ENCODE measurements at regions not wholly inside any gene's neighbourhood (a gene's known extent, or its start where the extent isn't known, plus 50 kb on each side); places are given as distances from the start of the nearest gene placed in this dataset.

- no peak overlapping the region for H3K4me2 ChIP-seq (ENCODE audit: extremely low read depth, insufficient read depth, low read length)
- no peaks in the 10 kb centered on the region for H3K79me2 ChIP-seq (ENCODE audit: control insufficient read depth, insufficient read depth, low read length)
- no peaks in the 10 kb centered on the region for H3K4me1 ChIP-seq (ENCODE audit: control insufficient read depth, extremely low read depth, insufficient read depth, low read length)
- no peak for DNase-seq (ENCODE audit: low read depth in 2 of 2)
- no peak overlapping the region for H3K9ac ChIP-seq (ENCODE audit: insufficient read depth, low read length)
- H3K27ac ChIP-seq (ENCODE audit: insufficient read depth, low read length) = no peak overlapping the region
- H3K4me3 ChIP-seq (replicated peaks in 1 of 4; ENCODE audit: control extremely low read depth in 1 of 4, insufficient read depth in 1 of 4, low read depth in 3 of 4, low read length in 4 of 4) = no peak overlapping the region
- no peaks in the 10 kb centered on the region for H3K27me3 ChIP-seq (ENCODE audit: control insufficient read depth, insufficient read depth, low read length)
- no peaks in the 10 kb centered on the region for H3K36me3 ChIP-seq (ENCODE audit: control insufficient read depth, insufficient read depth, low read length)
- no peaks in the 10 kb centered on the region for H3K9me3 ChIP-seq (ENCODE audit: control insufficient read depth, insufficient read depth, low read depth, low read length)
- no peaks in the 10 kb centered on the region for H4K20me1 ChIP-seq (ENCODE audit: control insufficient read depth, extremely low read depth, insufficient read depth, low read length)
- no peak overlapping the region for H2AFZ ChIP-seq (ENCODE audit: low read length)
- TF ChIP-seq EZH2 (IDR thresholded peaks at IDR 0.05; ENCODE audit: low read length, missing control alignments) = no peak
- no peak for TF ChIP-seq CTCF (conservative IDR thresholded peaks at IDR 0.05 in 1 of 2, IDR thresholded peaks at IDR 0.05 in 1 of 2; ENCODE audit: low read depth in 1 of 2, low read length in 2 of 2)
These were observed 322.1 kb downstream of the GALR1 start for GRCh38 chr18:77571743-77572142.

- Histone ChIP-seq H3K36me3 (ENCODE audit: control insufficient read depth, insufficient read depth, low read length) (no peaks in the 10 kb centered on the region), H3K4me3 (replicated peaks in 1 of 4; ENCODE audit: control extremely low read depth in 1 of 4, insufficient read depth in 1 of 4, low read depth in 3 of 4, low read length in 4 of 4) (no peak overlapping the region), H3K27ac (ENCODE audit: insufficient read depth, low read length) (no peak overlapping the region), H3K9ac (ENCODE audit: insufficient read depth, low read length) (no peak overlapping the region), H3K9me3 (ENCODE audit: control insufficient read depth, insufficient read depth, low read depth, low read length) (no peaks in the 10 kb centered on the region), H3K4me1 (ENCODE audit: control insufficient read depth, extremely low read depth, insufficient read depth, low read length) (no peaks in the 10 kb centered on the region), H3K4me2 (ENCODE audit: extremely low read depth, insufficient read depth, low read length) (no peak overlapping the region), H4K20me1 (ENCODE audit: control insufficient read depth, extremely low read depth, insufficient read depth, low read length) (no peaks in the 10 kb centered on the region), H2AFZ (ENCODE audit: low read length) (no peak overlapping the region), H3K27me3 (ENCODE audit: control insufficient read depth, insufficient read depth, low read length) (no peaks in the 10 kb centered on the region), H3K79me2 (ENCODE audit: control insufficient read depth, insufficient read depth, low read length) (no peaks in the 10 kb centered on the region)
- no peak for DNase-seq (ENCODE audit: low read depth in 2 of 2)
- TF ChIP-seq EZH2 (IDR thresholded peaks at IDR 0.05; ENCODE audit: low read length, missing control alignments) (no peak), CTCF (conservative IDR thresholded peaks at IDR 0.05 in 1 of 2, IDR thresholded peaks at IDR 0.05 in 1 of 2; ENCODE audit: low read depth in 1 of 2, low read length in 2 of 2) (no peak)
These were observed 322.9 kb downstream of the GALR1 start for GRCh38 chr18:77572537-77572936.

GRCh38 chr18:77573571-77573970 lies 323.9 kb downstream of the GALR1 start:
- Histone ChIP-seq H3K4me3 (replicated peaks in 1 of 4; ENCODE audit: control extremely low read depth in 1 of 4, insufficient read depth in 1 of 4, low read depth in 3 of 4, low read length in 4 of 4) (no peak overlapping the region), H4K20me1 (ENCODE audit: control insufficient read depth, extremely low read depth, insufficient read depth, low read length) (no peaks in the 10 kb centered on the region), H3K9ac (ENCODE audit: insufficient read depth, low read length) (no peak overlapping the region), H3K4me1 (ENCODE audit: control insufficient read depth, extremely low read depth, insufficient read depth, low read length) (no peaks in the 10 kb centered on the region), H2AFZ (ENCODE audit: low read length) (no peak overlapping the region), H3K27ac (ENCODE audit: insufficient read depth, low read length) (no peak overlapping the region), H3K9me3 (ENCODE audit: control insufficient read depth, insufficient read depth, low read depth, low read length) (no peaks in the 10 kb centered on the region), H3K27me3 (ENCODE audit: control insufficient read depth, insufficient read depth, low read length) (no peaks in the 10 kb centered on the region), H3K79me2 (ENCODE audit: control insufficient read depth, insufficient read depth, low read length) (no peaks in the 10 kb centered on the region), H3K36me3 (ENCODE audit: control insufficient read depth, insufficient read depth, low read length) (no peaks in the 10 kb centered on the region), H3K4me2 (ENCODE audit: extremely low read depth, insufficient read depth, low read length) (no peak overlapping the region)
- DNase-seq (ENCODE audit: low read depth in 2 of 2) = no peak
- TF ChIP-seq EZH2 (IDR thresholded peaks at IDR 0.05; ENCODE audit: low read length, missing control alignments) (no peak), CTCF (conservative IDR thresholded peaks at IDR 0.05 in 1 of 2, IDR thresholded peaks at IDR 0.05 in 1 of 2; ENCODE audit: low read depth in 1 of 2, low read length in 2 of 2) (no peak)

Data from fibroblast of lung (primary cell).